DND-41 (cell line): ENCODE measurements at regions not wholly inside any gene's neighbourhood (a gene's known extent, or its start where the extent isn't known, plus 50 kb on each side); places are given as distances from the start of the nearest gene placed in this dataset.

Experiments
- ATAC-seq: fragments of 200-7000 bp; cut with Tn5 transposase; 3 replicates; pipeline ENCODE4 v1.9.1; 2021; ENCODE audit warnings: low read depth; ENCODE audit not compliant: insufficient read depth
- DNase-seq: peaks from one replicate; pipeline ENCODE4 v3.0.0-alpha.2; 2020
- H2AFZ ChIP-seq: 2 replicates; pipeline ENCODE4 v1.6.0; 2012; ENCODE audit warnings: low read depth, low read length
- H3K27ac ChIP-seq: 2 replicates; pipeline ENCODE4 v1.5.1; 2012; ENCODE audit warnings: low read length, inconsistent platforms
- H3K27me3 ChIP-seq: fragments of 200-600 bp; sonication (generic); 2 replicates; pipeline ENCODE4 v1.6.0; 2012; ENCODE audit warnings: low read length, mild to moderate bottlenecking, inconsistent platforms; ENCODE audit not compliant: insufficient read depth, poor library complexity
- H3K36me3 ChIP-seq: 2 replicates; pipeline ENCODE4 v1.5.1; 2012; ENCODE audit warnings: low read length, inconsistent platforms; ENCODE audit not compliant: insufficient read depth
- H3K4me1 ChIP-seq: 2 replicates; pipeline ENCODE4 v1.5.1; 2012; ENCODE audit warnings: mild to moderate bottlenecking, low read length; ENCODE audit not compliant: insufficient read depth
- H3K4me2 ChIP-seq: 2 replicates; pipeline ENCODE4 v1.6.0; 2012; ENCODE audit warnings: mild to moderate bottlenecking, moderate library complexity, low read length, inconsistent platforms; ENCODE audit not compliant: insufficient read depth
- H3K4me3 ChIP-seq, 2 experiments: fragments of 200-600 bp in 1 of 2; shearing (Covaris generic) in 1 of 2; 2 replicates each; pipeline ENCODE4 v1.5.1; 2012 to 2016; ENCODE audit warnings: inconsistent platforms in 2 of 2, low read length in 2 of 2, mild to moderate bottlenecking in 2 of 2, low read depth in 1 of 2, moderate library complexity in 1 of 2
- H3K79me2 ChIP-seq: 2 replicates; pipeline ENCODE4 v1.6.0; 2012; ENCODE audit warnings: low read length, inconsistent platforms; ENCODE audit not compliant: insufficient read depth
- H3K9ac ChIP-seq: 2 replicates; pipeline ENCODE4 v1.6.0; 2012; ENCODE audit warnings: low read depth, mild to moderate bottlenecking, inconsistent platforms, low read length, moderate library complexity
- H3K9me3 ChIP-seq: 2 replicates; pipeline ENCODE4 v1.5.1; 2012; ENCODE audit warnings: low read length, moderate library complexity, mild to moderate bottlenecking, inconsistent platforms; ENCODE audit not compliant: insufficient read depth, severe bottlenecking
- H4K20me1 ChIP-seq: 2 replicates; pipeline ENCODE4 v1.6.0; 2012; ENCODE audit warnings: low read length; ENCODE audit not compliant: insufficient read depth
- CTCF ChIP-seq: IDR thresholded peaks from 2 replicates; pipeline ENCODE4 v1.5.1; 2012; ENCODE audit warnings: borderline replicate concordance, low read length, moderate library complexity, mild to moderate bottlenecking; ENCODE audit not compliant: poor library complexity, severe bottlenecking; ENCODE audit errors: extremely low read depth
- EZH2 ChIP-seq: IDR thresholded peaks from 3 replicates; pipeline ENCODE4 v1.6.1; 2012; ENCODE audit warnings: borderline replicate concordance, low read depth, mild to moderate bottlenecking, moderate library complexity, low read length, inconsistent platforms; ENCODE audit not compliant: severe bottlenecking

- H2AFZ ChIP-seq: no peak overlapping the region
- H3K27ac ChIP-seq: no peak overlapping the region
- TF ChIP-seq EZH2 (no peak), CTCF (no peak)
- no peaks in the 10 kb centered on the region for H4K20me1 ChIP-seq
- no peak overlapping the region for H3K4me3 ChIP-seq
- no peak for ATAC-seq
- H3K4me1 ChIP-seq: no peaks in the 10 kb centered on the region
- H3K36me3 ChIP-seq: no peaks in the 10 kb centered on the region
- H3K4me2 ChIP-seq: no peak overlapping the region
- no peaks in the 10 kb centered on the region for H3K79me2 ChIP-seq
- no peak overlapping the region for H3K9ac ChIP-seq
- no peak for DNase-seq
- no peaks in the 10 kb centered on the region for H3K27me3 ChIP-seq
- no peaks in the 10 kb centered on the region for H3K9me3 ChIP-seq
These were observed 83.0 kb upstream of the TACR3 start for GRCh38 chr4:103802766-103803165.

DNA sequence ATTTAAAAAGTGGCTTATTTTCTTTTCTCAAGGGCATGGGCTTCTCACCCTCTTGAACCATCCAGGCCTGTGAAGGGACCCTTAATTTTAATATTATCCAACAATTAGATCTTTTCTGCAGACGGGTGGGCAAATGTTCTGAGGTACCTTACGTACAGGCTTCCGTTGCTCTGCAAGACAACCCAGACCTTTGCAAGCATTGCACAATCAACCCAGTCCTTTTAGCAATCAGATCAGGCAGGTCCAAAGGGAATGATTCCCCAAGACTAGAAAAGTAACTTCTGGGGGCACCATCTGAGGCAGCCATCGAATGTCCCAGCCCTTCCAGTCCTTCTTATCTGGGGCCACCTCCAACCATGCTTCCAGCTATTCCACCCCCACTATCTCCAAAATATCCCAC lies 67.3 kb upstream of the TACR3 start:
- H3K9ac ChIP-seq: no peak overlapping the region
- H3K36me3 ChIP-seq: no peaks in the 10 kb centered on the region
- H3K27ac ChIP-seq: no peak overlapping the region
- H3K27me3 ChIP-seq: no peaks in the 10 kb centered on the region
- DNase-seq (no peak), ATAC-seq (no peak)
- no peak overlapping the region for H3K4me3 ChIP-seq
- TF ChIP-seq EZH2: no peak
- TF ChIP-seq CTCF: no peak
- no peaks in the 10 kb centered on the region for H3K4me1 ChIP-seq
- no peaks in the 10 kb centered on the region for H4K20me1 ChIP-seq
- no peaks in the 10 kb centered on the region for H3K79me2 ChIP-seq
- H2AFZ ChIP-seq: no peak overlapping the region
- peaks cover 3% of the 10 kb centered on the region for H3K9me3 ChIP-seq
- H3K4me2 ChIP-seq: no peak overlapping the region

- Histone ChIP-seq H3K4me2 (no peak overlapping the region), H3K9ac (no peak overlapping the region), H3K27me3 (no peaks in the 10 kb centered on the region), H3K36me3 (no peaks in the 10 kb centered on the region), H3K79me2 (no peaks in the 10 kb centered on the region), H3K9me3 (peaks cover 3% of the 10 kb centered on the region), H2AFZ (no peak overlapping the region), H3K4me1 (no peaks in the 10 kb centered on the region), H4K20me1 (no peaks in the 10 kb centered on the region), H3K4me3 (no peak overlapping the region), H3K27ac (no peak overlapping the region)
- DNase-seq: no peak
- TF ChIP-seq CTCF (no peak), EZH2 (no peak)
- ATAC-seq: no peak
These were observed 66.8 kb upstream of the TACR3 start for GRCh38 chr4:103786593-103786992.

DNA sequence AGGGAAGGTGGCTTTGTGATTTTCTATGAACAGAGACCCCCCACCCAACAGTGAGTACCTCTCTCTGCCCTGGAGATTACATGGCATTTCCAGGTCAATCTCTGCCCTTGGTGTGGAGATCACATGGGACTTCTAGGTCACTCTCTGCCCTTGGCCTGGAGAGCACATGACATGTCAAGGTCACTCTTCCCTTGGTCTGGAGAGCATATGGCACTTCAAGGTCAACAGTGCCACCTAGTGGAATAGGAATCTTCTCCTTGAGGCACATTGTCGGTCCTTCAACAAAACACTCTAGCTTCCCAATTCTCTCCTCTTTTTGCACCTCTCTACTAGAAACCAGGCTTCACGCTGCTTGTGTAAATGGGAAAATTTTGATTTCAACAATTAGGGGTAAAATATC lies 66.2 kb upstream of the TACR3 start:
- H3K4me1 ChIP-seq: no peaks in the 10 kb centered on the region
- H3K4me2 ChIP-seq: no peak overlapping the region
- TF ChIP-seq EZH2 (no peak), CTCF (peak; percentile 64)
- no peak overlapping the region for H3K9ac ChIP-seq
- H2AFZ ChIP-seq: no peak overlapping the region
- H3K9me3 ChIP-seq: peaks cover 3% of the 10 kb centered on the region
- ATAC-seq: no peak; the same call in 2 of the 3 replicates
- H3K27me3 ChIP-seq: no peaks in the 10 kb centered on the region
- no peaks in the 10 kb centered on the region for H4K20me1 ChIP-seq
- H3K27ac ChIP-seq: no peak overlapping the region
- DNase-seq: no peak
- no peak overlapping the region for H3K4me3 ChIP-seq
- no peaks in the 10 kb centered on the region for H3K36me3 ChIP-seq
- H3K79me2 ChIP-seq: no peaks in the 10 kb centered on the region
